DND-41 (cell line): ENCODE measurements at regions not wholly inside any gene's neighbourhood (a gene's known extent, or its start where the extent isn't known, plus 50 kb on each side); places are given as distances from the start of the nearest gene placed in this dataset.

Experiments
- ATAC-seq: fragments of 200-7000 bp; cut with Tn5 transposase; 3 replicates; pipeline ENCODE4 v1.9.1; 2021; ENCODE audit warnings: low read depth; ENCODE audit not compliant: insufficient read depth
- DNase-seq: peaks from one replicate; pipeline ENCODE4 v3.0.0-alpha.2; 2020
- H2AFZ ChIP-seq: 2 replicates; pipeline ENCODE4 v1.6.0; 2012; ENCODE audit warnings: low read depth, low read length
- H3K27ac ChIP-seq: 2 replicates; pipeline ENCODE4 v1.5.1; 2012; ENCODE audit warnings: low read length, inconsistent platforms
- H3K27me3 ChIP-seq: fragments of 200-600 bp; sonication (generic); 2 replicates; pipeline ENCODE4 v1.6.0; 2012; ENCODE audit warnings: low read length, mild to moderate bottlenecking, inconsistent platforms; ENCODE audit not compliant: insufficient read depth, poor library complexity
- H3K36me3 ChIP-seq: 2 replicates; pipeline ENCODE4 v1.5.1; 2012; ENCODE audit warnings: low read length, inconsistent platforms; ENCODE audit not compliant: insufficient read depth
- H3K4me1 ChIP-seq: 2 replicates; pipeline ENCODE4 v1.5.1; 2012; ENCODE audit warnings: mild to moderate bottlenecking, low read length; ENCODE audit not compliant: insufficient read depth
- H3K4me2 ChIP-seq: 2 replicates; pipeline ENCODE4 v1.6.0; 2012; ENCODE audit warnings: mild to moderate bottlenecking, moderate library complexity, low read length, inconsistent platforms; ENCODE audit not compliant: insufficient read depth
- H3K4me3 ChIP-seq, 2 experiments: fragments of 200-600 bp in 1 of 2; shearing (Covaris generic) in 1 of 2; 2 replicates each; pipeline ENCODE4 v1.5.1; 2012 to 2016; ENCODE audit warnings: inconsistent platforms in 2 of 2, low read length in 2 of 2, mild to moderate bottlenecking in 2 of 2, low read depth in 1 of 2, moderate library complexity in 1 of 2
- H3K79me2 ChIP-seq: 2 replicates; pipeline ENCODE4 v1.6.0; 2012; ENCODE audit warnings: low read length, inconsistent platforms; ENCODE audit not compliant: insufficient read depth
- H3K9ac ChIP-seq: 2 replicates; pipeline ENCODE4 v1.6.0; 2012; ENCODE audit warnings: low read depth, mild to moderate bottlenecking, inconsistent platforms, low read length, moderate library complexity
- H3K9me3 ChIP-seq: 2 replicates; pipeline ENCODE4 v1.5.1; 2012; ENCODE audit warnings: low read length, moderate library complexity, mild to moderate bottlenecking, inconsistent platforms; ENCODE audit not compliant: insufficient read depth, severe bottlenecking
- H4K20me1 ChIP-seq: 2 replicates; pipeline ENCODE4 v1.6.0; 2012; ENCODE audit warnings: low read length; ENCODE audit not compliant: insufficient read depth
- CTCF ChIP-seq: IDR thresholded peaks from 2 replicates; pipeline ENCODE4 v1.5.1; 2012; ENCODE audit warnings: borderline replicate concordance, low read length, moderate library complexity, mild to moderate bottlenecking; ENCODE audit not compliant: poor library complexity, severe bottlenecking; ENCODE audit errors: extremely low read depth
- EZH2 ChIP-seq: IDR thresholded peaks from 3 replicates; pipeline ENCODE4 v1.6.1; 2012; ENCODE audit warnings: borderline replicate concordance, low read depth, mild to moderate bottlenecking, moderate library complexity, low read length, inconsistent platforms; ENCODE audit not compliant: severe bottlenecking

GRCh38 chr1:221557013-221557412 lies 184.9 kb downstream of the DUSP10 start:
- DNase-seq (no peak), ATAC-seq (no peak)
- Histone ChIP-seq H3K4me2 (no peak overlapping the region), H3K27me3 (no peaks in the 10 kb centered on the region), H2AFZ (no peak overlapping the region), H3K79me2 (no peaks in the 10 kb centered on the region), H3K27ac (no peak overlapping the region), H3K36me3 (no peaks in the 10 kb centered on the region), H3K9me3 (no peaks in the 10 kb centered on the region), H3K9ac (no peak overlapping the region), H4K20me1 (no peaks in the 10 kb centered on the region), H3K4me1 (no peaks in the 10 kb centered on the region), H3K4me3 (no peak overlapping the region)
- no peak for TF ChIP-seq CTCF
- TF ChIP-seq EZH2: no peak

GRCh38 chr1:221558396-221558795 lies 183.5 kb downstream of the DUSP10 start:
- Histone ChIP-seq H3K27me3 (no peaks in the 10 kb centered on the region), H3K4me2 (no peak overlapping the region), H3K9me3 (no peaks in the 10 kb centered on the region), H3K9ac (no peak overlapping the region), H3K4me1 (no peaks in the 10 kb centered on the region), H4K20me1 (no peaks in the 10 kb centered on the region), H2AFZ (no peak overlapping the region), H3K27ac (no peak overlapping the region), H3K36me3 (no peaks in the 10 kb centered on the region), H3K4me3 (no peak overlapping the region), H3K79me2 (no peaks in the 10 kb centered on the region)
- no peak for ATAC-seq
- no peak for DNase-seq
- no peak for TF ChIP-seq CTCF
- no peak for TF ChIP-seq EZH2

GRCh38 chr1:221559911-221560310 lies 182.0 kb downstream of the DUSP10 start:
- Histone ChIP-seq H3K27me3 (no peaks in the 10 kb centered on the region), H3K9ac (no peak overlapping the region), H3K79me2 (no peaks in the 10 kb centered on the region), H3K4me1 (no peaks in the 10 kb centered on the region), H3K4me2 (no peak overlapping the region), H3K4me3 (no peak overlapping the region), H3K9me3 (no peaks in the 10 kb centered on the region), H3K36me3 (no peaks in the 10 kb centered on the region), H4K20me1 (no peaks in the 10 kb centered on the region), H2AFZ (no peak overlapping the region), H3K27ac (no peak overlapping the region)
- TF ChIP-seq CTCF: no peak
- no peak for TF ChIP-seq EZH2
- DNase-seq (no peak), ATAC-seq (no peak)
